GM18511 (cell line): ENCODE measurements at regions not wholly inside any gene's neighbourhood (a gene's known extent, or its start where the extent isn't known, plus 50 kb on each side); places are given as distances from the start of the nearest gene placed in this dataset.
"Not testable (repeated sequence)": the region's sequence is repeated elsewhere in the genome, so short reads cannot be mapped to it uniquely, and the experiment has no call there.

Experiments
- ATAC-seq: cut with Tn5 transposase; IDR thresholded peaks from one replicate; pipeline ENCODE4 v1.9.1; 2021; ENCODE audit warnings: mild to moderate bottlenecking, moderate library complexity; ENCODE audit not compliant: unreplicated experiment

- ATAC-seq = no peak
These were observed 107.5 kb downstream of the DCLK3 start for GRCh38 chr3:36656873-36657272.

- no peak for ATAC-seq
These were observed 111.3 kb downstream of the DCLK3 start for GRCh38 chr3:36653095-36653494.

- ATAC-seq = no peak
These were observed 112.2 kb downstream of the DCLK3 start for GRCh38 chr3:36652104-36652503.

GRCh38 chr3:36650271-36650671 lies 114.1 kb downstream of the DCLK3 start:
- no peak for ATAC-seq

- peak; percentile 7 for ATAC-seq
These were observed 115.2 kb downstream of the DCLK3 start for GRCh38 chr3:36649125-36649524.

- peak; percentile 90 for ATAC-seq
These were observed 115.9 kb downstream of the DCLK3 start for GRCh38 chr3:36648241-36649034.

GRCh38 chr3:36647423-36647853 lies 116.9 kb downstream of the DCLK3 start:
- ATAC-seq = no peak

GRCh38 chr3:36643192-36643591 lies 121.2 kb downstream of the DCLK3 start:
- no peak for ATAC-seq

GRCh38 chr3:36635731-36636130 lies 128.6 kb downstream of the DCLK3 start:
- no peak for ATAC-seq

GRCh38 chr3:36633897-36634296 lies 130.5 kb downstream of the DCLK3 start:
- not testable (repeated sequence) for ATAC-seq

GRCh38 chr3:36633060-36633459 lies 131.3 kb downstream of the DCLK3 start:
- no peak for ATAC-seq

- no peak for ATAC-seq
These were observed 132.8 kb downstream of the DCLK3 start for GRCh38 chr3:36631549-36631948.

- no peak for ATAC-seq
These were observed 148.5 kb downstream of the DCLK3 start for GRCh38 chr3:36615861-36616260.

- ATAC-seq = no peak
These were observed 157.2 kb downstream of the DCLK3 start for GRCh38 chr3:36606871-36607765.

- ATAC-seq = no peak
These were observed 160.9 kb downstream of the DCLK3 start for GRCh38 chr3:36603423-36603822.

- ATAC-seq = no peak
These were observed 163.9 kb downstream of the DCLK3 start for GRCh38 chr3:36600404-36600803.
